GM12865 (cell line): ENCODE measurements at regions not wholly inside any gene's neighbourhood (a gene's known extent, or its start where the extent isn't known, plus 50 kb on each side); places are given as distances from the start of the nearest gene placed in this dataset.
"Not testable (repeated sequence)": the region's sequence is repeated elsewhere in the genome, so short reads cannot be mapped to it uniquely, and the experiment has no call there.

Source experiments
- DNase-seq: peaks from one replicate; pipeline ENCODE4 v3.0.0; 2010; ENCODE audit warnings: low read depth
- H3K4me3 ChIP-seq: 2 replicates; pipeline ENCODE4 v1.5.1; 2011; ENCODE audit warnings: mild to moderate bottlenecking, low read depth, low read length, control low read depth
- CTCF ChIP-seq: IDR thresholded peaks from 2 replicates; pipeline ENCODE4 v1.5.1; 2011; ENCODE audit warnings: low read length, control low read depth, low read depth, inconsistent platforms; ENCODE audit not compliant: insufficient read depth; ENCODE audit errors: missing control alignments

GRCh38 chr1:221527886-221528624, 213.8 kb downstream of the DUSP10 start:
- TF ChIP-seq CTCF: no peak
- H3K4me3 ChIP-seq: no peak overlapping the region
- no peak for DNase-seq

- H3K4me3 ChIP-seq, DNase-seq: not testable (repeated sequence)
Measured at GRCh38 chr1:221530159-221530558, 211.7 kb downstream of the DUSP10 start.

- no peak for TF ChIP-seq CTCF
- no peak overlapping the region for H3K4me3 ChIP-seq
- DNase-seq: no peak
Measured at GRCh38 chr1:221530791-221531190, 211.1 kb downstream of the DUSP10 start.

GRCh38 chr1:221532071-221532773, 209.7 kb downstream of the DUSP10 start:
- DNase-seq: no peak
- H3K4me3 ChIP-seq: no peak overlapping the region
- no peak for TF ChIP-seq CTCF

- no peak overlapping the region for H3K4me3 ChIP-seq
- TF ChIP-seq CTCF: no peak
Measured at GRCh38 chr1:221541296-221541695, 200.6 kb downstream of the DUSP10 start.

GRCh38 chr1:221543529-221544120, 198.3 kb downstream of the DUSP10 start:
- no peak overlapping the region for H3K4me3 ChIP-seq
- peak; percentile 34 for TF ChIP-seq CTCF
- DNase-seq: peak; percentile 20

More at GRCh38 chr1:221541296-221541695, 200.6 kb downstream of the DUSP10 start:
- DNase-seq: no peak

GRCh38 chr1:221548942-221549341, 192.9 kb downstream of the DUSP10 start:
- DNase-seq: no peak
- no peak overlapping the region for H3K4me3 ChIP-seq
- no peak for TF ChIP-seq CTCF
